ENCODE measurements at regions not wholly inside any gene's neighbourhood (a gene's known extent, or its start where the extent isn't known, plus 50 kb on each side); places are given as distances from the start of the nearest gene placed in this dataset.
A peak's percentile ranks its signal among the peaks of the same experiment; 100 is the strongest.

DNA sequence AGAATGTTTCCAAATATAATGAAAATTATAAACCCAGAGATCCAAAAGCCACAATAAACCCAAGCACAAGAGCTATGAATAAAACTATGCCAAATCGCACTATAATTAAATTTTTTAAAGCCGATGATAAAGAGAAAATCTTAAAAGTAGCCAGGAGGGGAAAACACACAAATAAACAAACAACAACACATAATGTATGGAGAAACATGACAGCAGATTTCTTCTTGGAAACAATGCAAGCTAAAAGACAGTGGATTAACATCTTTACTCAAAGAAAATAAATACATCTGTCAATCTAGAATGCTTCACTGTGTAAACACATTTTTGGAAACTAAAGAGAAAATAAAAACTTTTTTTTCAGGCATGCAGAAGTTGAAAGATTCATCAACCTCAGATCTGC lies 53.0 kb upstream of the SMOX start:
- no peak for DNase-seq (ENCODE audit: low spot score)

DNA sequence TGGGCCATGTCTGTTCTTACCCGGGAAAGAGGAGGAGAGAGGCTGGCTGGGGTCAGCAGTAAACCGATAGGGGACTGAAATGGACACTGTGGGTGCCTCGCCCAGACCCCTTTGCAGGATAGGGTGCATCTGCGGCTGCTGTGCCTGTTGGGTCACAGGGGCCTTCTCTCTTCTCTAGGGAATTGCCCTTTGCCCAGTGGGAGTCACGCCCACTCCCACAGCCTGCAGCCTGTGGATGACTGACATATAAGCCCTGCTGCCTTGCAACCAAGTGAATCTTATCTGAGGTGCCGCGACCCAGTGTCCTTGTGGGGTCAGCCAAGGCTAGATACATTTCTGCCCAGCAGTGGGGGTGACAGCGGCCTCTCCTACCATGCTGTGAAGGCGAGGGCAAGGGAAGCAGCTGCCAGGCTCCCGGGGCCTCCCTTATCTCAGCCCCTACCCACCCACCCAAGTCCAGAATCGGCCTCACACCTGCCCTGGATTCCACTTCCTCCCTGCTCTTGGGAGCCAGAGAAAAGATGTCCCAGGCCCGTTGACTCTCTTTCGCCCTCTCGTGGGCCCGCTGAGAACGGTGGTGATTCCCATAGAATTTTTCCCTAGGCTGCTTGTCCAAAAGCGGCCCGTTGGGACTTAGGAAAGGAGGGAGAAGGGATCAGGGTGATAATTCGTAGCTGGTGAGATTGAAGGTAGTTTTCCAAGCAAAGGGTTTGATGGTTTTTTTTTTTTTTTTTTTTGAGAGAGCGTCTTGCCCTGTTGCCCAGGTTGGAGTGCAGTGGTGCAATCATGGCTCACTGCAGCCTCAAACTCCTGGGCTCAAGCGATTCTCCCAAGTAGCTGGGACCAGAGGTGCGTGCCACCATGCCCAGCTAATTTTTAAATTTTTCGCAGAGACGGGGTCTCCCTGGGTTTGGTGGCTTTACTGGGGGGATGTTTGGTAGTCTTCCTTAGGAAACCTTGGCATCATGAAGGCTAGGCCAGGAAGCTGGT lies 56.8 kb upstream of the SMOX start:
- peak; percentile 52 for DNase-seq (ENCODE audit: low spot score)

DNA sequence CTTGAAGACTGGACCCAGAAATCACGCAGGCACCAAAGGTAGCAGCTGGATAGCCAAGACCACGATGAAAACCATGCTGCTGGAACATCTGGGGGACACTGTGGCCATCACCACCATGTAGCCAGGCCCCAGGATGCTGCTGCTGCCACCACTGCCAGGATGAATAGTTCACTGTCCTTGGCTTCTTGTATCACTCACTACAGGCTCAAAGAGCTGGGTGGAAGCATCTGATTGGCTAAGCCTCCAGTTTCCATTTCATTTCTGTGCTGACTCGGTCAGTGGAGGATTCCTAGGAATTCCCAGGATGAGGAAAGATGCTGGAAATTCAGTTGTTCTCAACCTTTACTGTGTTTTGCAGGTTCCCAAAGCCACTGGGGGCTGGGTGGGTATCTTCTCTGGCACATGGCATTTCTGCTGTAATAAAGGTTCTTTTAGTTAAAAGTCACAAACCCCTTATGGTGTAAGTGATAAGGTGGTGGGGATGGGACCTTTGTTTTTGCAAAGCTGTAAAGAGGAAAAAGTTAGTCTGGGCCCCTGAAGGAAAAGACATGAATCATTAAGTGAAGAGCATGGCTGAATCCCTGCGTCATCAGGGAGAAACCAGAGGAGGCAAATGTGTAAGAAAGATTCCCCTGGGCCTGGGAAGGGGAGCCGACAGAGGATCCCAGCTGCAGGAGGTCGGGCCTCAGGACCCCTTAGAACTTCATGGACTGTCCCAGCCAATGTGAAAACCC lies 57.7 kb upstream of the SMOX start:
- no peak for DNase-seq (ENCODE audit: low spot score)

DNA sequence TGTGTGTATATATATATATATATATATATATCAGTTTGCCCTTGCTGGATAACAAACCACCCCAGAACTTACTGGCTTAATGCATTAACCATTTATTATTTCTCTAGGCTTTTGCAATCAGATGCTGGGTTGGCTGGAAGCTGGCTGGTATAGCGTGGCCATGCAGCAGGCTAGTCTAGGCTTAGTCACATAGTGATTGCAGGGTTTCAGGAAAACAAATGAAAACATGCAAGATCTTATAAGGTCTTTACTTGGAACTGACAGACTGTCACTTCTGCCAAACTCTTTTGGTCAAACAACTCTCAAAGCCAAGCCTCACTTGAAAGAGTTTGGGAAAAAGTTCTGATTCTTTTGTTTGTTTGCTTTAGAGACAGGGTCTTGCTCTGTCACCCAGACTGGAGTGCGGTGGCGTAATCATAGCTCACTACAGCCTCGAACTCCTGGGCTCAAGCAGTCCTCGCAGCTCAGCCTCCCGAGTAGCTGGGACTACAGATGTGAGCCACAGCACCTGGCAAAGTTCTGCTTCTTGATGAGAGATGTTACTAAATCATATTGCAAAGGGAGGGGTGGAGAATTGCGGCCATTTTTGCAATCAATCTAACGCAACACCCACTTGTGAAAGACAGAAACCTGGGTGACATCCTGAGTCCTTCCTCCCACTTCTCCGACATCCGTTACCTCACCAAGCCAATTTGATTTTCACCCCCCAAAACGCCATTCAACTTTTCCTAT lies 58.7 kb upstream of the SMOX start:
- no peak for DNase-seq (ENCODE audit: low spot score)

DNA sequence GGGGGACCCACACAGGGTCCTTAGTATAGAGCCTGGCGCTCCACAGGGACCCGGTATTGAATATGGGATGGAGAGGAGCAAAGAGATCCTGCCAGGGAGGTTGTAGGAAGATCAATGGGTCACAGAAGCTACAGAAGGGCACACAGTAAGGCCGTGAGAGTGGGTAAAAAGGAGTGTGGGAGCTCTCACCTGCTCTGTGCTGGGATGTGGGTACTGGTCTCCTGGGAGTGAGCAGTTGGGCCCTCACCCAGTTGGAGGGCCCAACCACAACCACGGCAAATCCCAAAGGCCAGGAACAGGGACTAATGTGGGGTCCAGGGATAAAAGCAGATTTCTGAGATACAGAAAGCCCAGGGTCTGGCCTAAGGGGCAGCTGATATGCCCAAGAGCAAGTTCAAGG lies 59.9 kb upstream of the SMOX start:
- DNase-seq (ENCODE audit: low spot score): no peak

DNA sequence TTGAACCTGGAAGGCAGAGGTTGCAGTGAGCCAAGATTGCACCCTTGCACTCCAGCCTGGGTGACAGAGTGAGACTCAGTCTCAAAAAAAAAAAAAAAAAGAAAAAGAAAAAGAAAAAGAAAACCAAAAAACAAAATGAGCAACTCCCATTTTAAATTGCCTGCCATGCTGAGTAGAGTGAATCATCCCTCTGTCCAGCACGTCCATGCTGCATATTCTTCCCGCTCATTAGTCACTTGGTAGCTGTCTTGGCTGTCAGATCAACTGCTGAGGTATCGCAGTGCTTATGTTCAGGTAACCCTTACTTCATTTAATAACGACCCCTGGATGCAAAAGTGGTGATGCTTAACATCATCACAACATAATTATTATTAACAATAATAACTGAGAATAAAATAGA lies 60.7 kb upstream of the SMOX start:
- DNase-seq (ENCODE audit: low spot score): no peak

DNA sequence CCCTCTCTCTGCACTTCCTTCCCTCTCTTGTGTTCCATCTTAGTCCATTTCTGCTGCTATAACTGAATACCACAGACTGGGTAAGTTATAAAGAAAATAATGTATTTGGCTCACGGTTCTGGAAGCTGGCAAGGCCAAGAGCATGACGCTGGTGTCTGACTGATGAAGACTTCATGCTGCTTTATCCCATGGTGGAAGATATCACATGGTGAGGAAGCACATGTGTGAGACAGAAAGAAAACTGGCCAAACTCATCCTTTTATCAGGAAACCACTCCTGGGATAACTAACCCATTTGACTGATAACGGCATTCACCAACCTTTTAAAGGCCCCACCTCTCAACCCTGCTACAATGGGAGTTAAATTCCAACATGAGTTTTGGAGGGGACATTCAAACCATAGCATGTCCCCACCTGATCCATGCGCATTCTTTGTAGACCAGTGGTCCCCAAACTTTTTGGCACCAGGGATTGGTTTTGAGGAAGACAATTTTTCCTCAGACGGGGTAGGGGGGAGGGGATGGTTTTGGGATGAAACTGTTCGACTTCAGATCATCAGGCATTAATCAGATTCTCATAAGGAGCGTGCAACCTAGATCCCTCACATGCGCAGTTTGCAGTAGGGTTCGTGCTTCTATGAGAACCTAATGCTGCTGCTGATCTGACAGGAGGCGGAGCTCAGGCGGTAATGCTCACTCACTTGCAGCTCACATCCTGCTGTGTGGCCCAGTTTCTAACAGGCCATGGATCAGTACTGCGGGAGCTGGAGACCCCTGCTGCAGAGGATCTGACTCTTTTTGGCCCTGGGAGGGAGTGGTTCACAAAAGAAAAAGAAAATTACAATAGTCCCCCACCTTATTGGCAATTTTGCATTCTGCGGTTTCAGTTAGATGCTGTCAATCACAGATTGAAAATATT lies 61.6 kb upstream of the SMOX start:
- DNase-seq (ENCODE audit: low spot score): no peak

DNA sequence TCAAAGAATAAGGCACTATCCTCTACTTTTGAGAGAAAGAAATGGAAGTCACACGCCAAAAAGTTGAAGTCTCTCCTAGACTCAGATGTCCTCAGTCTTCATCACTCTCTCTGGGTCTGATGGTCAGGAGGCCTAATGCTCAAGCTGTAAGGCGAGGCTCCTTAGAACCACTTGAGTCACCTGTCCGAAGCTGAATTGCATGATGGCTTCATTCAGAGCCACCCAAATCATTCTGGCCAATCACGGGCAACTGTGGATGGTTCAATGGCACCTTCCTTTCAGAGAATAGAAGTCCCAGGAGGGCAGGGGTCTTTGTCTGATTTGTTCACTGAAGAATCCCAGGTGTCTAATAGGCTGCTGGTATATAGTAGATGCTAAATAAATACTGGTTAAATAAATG lies 63.9 kb upstream of the SMOX start:
- no peak for DNase-seq (ENCODE audit: low spot score)

DNA sequence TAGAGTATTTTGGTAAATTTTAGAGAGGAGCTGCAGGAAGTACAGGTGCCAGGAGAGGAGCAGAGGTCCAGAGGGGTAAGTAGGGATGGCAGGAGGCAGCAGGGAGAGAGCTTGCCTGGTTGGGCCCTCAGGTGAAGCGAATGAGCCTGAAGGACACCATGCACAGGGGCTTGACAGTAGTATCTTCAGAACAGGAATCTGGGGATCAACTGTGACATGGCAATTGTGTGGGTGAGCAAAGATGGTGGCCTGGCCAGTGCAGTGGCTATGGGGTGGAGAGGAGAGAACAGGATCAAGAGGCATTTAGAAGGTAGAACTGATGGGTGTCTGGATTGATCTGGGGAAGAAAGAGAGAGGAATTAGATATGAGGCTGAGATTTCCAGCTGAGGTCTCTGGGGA lies 64.5 kb upstream of the SMOX start:
- DNase-seq (ENCODE audit: low spot score): no peak

DNA sequence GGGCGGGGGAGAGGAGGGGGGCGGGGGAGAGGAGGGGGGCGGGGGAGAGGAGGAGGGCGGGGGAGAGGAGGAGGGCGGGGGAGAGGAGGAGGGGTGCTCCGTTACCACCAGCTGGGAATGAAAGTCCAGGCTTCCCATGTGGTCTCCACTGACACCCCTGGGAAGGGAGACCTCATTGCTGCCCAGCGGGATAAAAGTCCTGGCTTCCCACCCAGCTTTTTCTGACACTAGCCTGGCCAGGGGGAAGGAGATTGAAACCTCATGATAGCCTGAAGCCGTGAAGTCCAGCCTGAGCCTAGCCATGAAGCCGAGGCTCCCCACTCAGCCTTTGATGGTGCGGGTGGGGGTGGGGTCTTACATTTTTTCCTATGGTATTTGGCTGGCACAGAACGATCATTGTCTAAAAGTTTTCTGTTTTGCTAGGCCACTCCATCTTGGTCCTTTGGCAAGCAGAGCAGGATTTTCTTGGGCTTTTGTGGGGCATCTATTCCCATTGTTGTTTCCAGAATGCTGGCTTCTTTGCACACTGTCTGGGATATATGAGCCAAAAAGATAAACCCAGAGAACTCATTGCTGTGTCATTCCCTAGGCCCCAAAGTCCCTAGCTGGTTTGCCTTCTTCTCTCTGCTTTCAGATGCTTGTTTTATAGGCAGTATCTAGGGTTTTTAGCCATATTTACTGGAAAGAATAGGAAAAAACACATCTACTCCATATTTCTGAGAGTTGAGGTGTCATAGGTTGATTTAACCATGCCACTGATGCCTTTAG lies 65.3 kb upstream of the SMOX start:
- no peak for DNase-seq (ENCODE audit: low spot score)

DNA sequence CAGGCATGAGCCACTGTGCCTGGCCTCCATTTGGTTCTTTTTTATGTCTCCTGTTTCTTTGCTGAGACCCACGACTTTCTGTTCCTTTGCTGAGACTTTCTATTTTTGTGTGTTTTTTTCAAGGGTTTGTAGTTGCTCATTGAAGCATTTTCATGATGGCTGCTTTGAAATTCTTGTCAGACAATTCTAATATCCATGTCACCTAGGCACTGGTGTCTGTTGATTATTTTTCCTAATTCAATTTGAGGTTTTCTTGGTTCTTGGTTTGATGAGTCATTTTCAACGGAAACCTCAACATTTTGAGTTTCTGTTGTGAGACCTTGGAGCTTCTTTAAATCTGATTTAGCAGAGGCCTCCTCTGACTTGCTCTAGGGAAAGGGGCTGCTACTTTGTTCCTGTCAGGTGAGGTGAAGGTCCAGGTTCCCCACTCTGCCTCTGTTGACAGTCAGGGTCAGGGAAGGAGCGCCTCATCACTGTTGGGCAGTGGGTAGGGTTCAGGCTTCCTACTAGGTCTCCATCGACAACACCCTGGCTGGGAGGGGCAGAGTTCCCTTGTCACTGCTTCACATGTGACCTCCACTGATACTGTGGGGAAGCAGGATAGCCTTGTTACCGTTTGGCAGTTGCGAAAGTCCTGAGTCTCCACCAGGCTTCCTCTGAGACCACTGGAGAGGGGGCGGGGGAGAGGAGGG lies 66.1 kb upstream of the SMOX start:
- peak; percentile 27 for DNase-seq (ENCODE audit: low spot score)

DNA sequence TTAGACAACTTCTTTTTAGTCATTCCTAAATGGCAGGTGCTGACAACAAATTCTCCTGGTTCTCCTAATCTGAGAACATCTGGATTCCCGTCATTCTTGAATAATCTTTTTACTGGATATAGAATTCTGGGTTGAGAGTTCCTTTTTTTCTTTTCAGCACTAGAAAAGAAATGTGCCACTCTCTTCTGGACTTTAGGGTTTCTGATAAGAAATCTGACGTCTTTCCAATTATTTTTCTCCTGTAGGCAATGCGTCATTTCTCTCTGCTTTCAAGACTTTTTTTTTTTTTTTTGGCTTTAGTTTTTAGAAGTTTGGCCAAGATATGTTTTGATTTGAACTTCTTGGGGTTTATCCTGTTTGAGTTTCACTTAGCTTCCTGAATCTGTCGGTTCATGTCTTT lies 66.1 kb upstream of the RNF24 start:
- no peak for DNase-seq (ENCODE audit: low spot score)

DNA sequence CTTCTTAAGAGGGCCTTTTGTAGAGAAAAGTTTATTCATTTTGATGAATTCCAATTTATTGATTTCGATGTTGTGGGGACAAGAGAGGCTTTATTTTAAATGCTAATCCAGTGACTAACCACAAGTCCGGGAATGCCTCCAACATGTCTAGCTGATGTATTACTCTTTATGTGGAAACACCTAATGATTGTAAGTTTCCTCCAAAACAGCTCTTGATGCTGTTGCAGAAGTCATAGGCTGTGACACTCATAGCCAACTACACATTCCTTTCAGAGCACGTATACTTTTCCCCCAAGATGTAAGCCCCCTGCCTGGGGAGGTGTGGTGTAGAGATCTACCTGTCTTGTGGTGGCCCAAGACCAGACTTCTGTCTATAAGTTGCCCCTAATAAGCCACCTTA lies 61.3 kb upstream of the RNF24 start:
- no peak for DNase-seq (ENCODE audit: low spot score)

DNA sequence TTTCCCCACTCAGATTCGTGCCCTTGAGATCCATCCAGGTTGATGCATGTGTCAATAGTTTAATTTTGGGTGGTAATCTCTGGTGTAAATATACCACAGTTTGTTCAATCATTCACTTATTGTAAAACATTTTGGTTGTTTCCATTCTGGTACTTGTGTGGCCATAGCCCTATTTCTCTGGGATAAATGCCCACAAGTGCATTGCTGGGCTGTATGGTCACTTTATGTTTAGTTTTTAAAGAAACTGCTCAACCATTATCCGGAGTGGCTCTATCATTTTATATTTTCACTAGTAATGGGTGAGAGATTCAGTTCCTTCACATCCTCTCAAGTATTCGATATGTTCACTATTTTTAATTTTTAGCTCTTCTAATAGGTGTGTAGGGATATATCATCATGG lies 60.7 kb upstream of the RNF24 start:
- DNase-seq (ENCODE audit: low spot score): no peak

DNA sequence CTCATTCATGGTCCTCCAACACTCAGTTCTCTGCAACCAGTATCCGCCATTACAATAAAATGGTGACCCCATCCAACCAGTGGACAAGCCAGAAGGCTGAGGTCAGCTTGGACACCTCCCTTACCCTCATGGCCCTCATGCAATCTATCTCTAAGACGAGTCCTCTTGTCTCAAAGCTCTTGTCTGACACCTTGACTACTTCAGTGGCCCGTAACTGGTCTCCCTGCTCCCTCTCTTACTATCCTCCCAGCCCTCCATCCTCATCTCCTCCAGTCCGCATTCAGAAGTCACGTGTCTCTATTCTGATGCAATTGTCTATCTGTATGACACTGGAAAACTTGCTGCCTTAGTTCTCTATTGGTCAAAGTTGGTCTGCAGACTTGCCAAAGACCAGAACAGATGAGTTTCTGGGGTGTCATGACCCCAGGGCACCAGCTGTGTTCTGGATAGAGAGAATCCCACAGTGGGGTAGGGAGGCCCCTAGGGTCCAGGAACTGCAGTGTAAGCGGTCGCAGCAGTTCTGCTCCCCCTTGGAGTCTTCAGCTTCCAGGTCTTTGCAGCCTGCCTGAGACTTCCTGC lies 59.6 kb upstream of the RNF24 start:
- no peak for DNase-seq (ENCODE audit: low spot score)

DNA sequence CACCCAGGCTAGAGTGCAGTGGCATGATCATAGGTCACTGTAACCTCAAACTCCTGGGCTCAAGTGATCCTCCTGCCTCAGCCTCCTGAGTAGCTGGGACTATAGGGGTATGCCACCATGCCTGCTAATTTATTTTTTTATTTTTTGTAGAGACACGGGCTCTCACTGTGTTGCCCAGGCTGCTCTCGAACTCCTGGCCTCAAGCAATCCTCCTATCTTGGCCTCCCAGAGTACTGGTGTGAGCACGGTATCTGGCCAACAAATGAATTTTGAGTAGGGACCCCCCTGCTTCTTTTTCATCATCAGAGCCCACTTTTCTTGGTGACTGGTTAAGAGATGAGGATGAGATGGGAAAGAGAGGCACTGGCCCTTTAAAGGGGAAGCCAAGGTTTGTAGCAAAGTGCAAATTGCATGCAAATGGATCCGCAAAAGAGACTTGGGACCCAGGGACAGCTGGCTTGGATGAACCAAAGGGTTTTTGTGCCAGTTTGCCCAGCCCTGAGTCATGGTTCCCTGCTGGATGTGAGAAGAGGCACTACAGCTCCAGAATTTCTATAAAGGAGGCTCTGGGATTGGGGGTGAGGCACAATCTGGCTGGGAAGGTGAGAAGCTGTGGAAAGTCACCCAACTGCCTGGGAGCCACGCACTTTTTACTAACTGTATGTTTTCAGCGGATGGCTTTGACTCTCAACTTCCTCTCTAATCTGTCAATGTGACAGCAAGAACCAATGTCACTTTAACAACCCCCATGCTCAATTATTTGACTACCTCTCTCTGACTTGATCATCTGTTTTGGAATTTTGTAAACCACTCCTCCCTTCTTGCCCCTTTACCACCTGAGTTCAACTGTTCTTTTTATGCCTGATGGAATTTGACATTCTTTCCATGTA lies 58.7 kb upstream of the RNF24 start:
- DNase-seq (ENCODE audit: low spot score): no peak

DNA sequence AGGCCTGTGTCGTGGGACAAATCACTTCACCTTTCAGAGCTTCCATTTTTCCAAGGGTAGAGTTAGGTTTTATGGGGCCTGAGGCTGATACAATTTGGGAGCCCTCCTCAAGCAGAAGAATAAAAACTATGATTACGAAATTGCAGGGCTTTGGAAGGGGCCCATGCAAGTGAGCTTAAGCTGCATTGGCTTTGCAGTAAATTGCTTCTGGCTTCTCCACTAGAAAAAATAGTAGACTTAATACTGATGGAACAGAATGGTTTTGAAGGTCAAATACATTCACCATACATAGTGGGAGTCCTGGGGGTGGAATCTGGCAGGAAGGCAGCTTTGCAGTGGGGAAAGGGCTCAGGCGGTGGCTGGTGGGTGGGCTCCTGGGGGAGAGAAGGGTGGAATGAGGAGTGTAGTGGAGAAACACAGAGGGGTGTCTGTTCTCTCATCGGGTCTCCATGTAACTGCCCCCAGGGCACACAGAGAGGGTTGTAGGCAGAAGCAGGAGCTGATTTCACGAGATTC lies 55.9 kb upstream of the RNF24 start:
- DNase-seq (ENCODE audit: low spot score): no peak

Measured in mucosa of gallbladder (tissue), 1 donor.